ENCODE measurements at regions not wholly inside any gene's neighbourhood (a gene's known extent, or its start where the extent isn't known, plus 50 kb on each side); places are given as distances from the start of the nearest gene placed in this dataset.

GRCh38 chr1:239170828-239171227 is 215.5 kb upstream of the CHRM3 start:
- Histone ChIP-seq H3K9me2 (replicated peaks; ENCODE audit: insufficient read depth, low read length) (no peaks in the 10 kb centered on the region), H3K9me3 (replicated peaks; ENCODE audit: insufficient read depth, low read length) (no peaks in the 10 kb centered on the region), H3K9ac (ENCODE audit: low read length) (no peak overlapping the region), H3K4me1 (ENCODE audit: low read length) (peaks cover 31% of the 10 kb centered on the region), H4K20me1 (ENCODE audit: insufficient read depth, low read length) (no peaks in the 10 kb centered on the region), H3K4me3 (ENCODE audit: low read length) (no peak overlapping the region), H2AFZ (ENCODE audit: low read length) (no peak overlapping the region), H3F3A (ENCODE audit: insufficient read depth, low read length) (peaks cover 18% of the 10 kb centered on the region), H3K36me3 (replicated peaks; ENCODE audit: insufficient read depth, low read length) (no peaks in the 10 kb centered on the region), H3K27me3 (replicated peaks; ENCODE audit: insufficient read depth, low read length) (no peaks in the 10 kb centered on the region), H3K79me2 (ENCODE audit: low read length) (no peaks in the 10 kb centered on the region), H3K27ac (ENCODE audit: low read length) (peak overlapping the region; percentile 60; the same call in 1 of the 2 replicates), H3K4me2 (ENCODE audit: low read depth, low read length) (peak overlapping the region; percentile 42; the same call in 1 of the 2 replicates)
- TF ChIP-seq EZH2phosphoT487 (IDR thresholded peaks at IDR 0.05; ENCODE audit: low read length), result no peak
- no peak for TF ChIP-seq EZH2 (optimal IDR thresholded peaks at IDR 0.05; ENCODE audit: low read depth, low read length)
- TF ChIP-seq CTCF (IDR thresholded peaks at IDR 0.05; ENCODE audit: low read length), result no peak
- peak; percentile 80 for DNase-seq

DNA sequence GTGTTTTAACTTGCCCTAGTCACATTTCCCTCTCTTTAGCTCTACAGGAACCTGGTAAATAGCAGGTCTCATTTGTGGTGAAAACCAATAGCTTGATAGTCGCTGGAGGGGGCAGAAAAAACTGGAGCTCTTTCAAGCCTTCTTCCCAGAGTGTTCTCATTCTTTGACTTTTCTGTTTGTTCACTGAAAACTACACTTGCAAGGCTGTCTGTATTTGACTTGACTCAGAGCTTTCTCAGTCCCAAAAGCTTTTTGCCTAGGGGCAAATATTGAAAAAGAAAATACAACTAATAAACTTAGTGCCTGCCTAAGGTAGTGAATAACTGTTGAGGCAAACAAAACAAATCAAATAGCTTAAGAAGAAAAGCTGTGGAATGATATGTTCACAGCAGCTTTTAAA is 217.1 kb upstream of the CHRM3 start:
- Histone ChIP-seq H4K20me1 (ENCODE audit: insufficient read depth, low read length) (no peaks in the 10 kb centered on the region), H3K27me3 (replicated peaks; ENCODE audit: insufficient read depth, low read length) (no peaks in the 10 kb centered on the region), H3K9ac (ENCODE audit: low read length) (no peak overlapping the region), H3F3A (ENCODE audit: insufficient read depth, low read length) (peaks cover 18% of the 10 kb centered on the region), H3K4me2 (ENCODE audit: low read depth, low read length) (peak overlapping the region; percentile 25; the same call in 1 of the 2 replicates), H3K36me3 (replicated peaks; ENCODE audit: insufficient read depth, low read length) (no peaks in the 10 kb centered on the region), H3K79me2 (ENCODE audit: low read length) (no peaks in the 10 kb centered on the region), H2AFZ (ENCODE audit: low read length) (peak overlapping the region; percentile 33), H3K9me2 (replicated peaks; ENCODE audit: insufficient read depth, low read length) (no peaks in the 10 kb centered on the region), H3K27ac (ENCODE audit: low read length) (peak overlapping the region; percentile 54; the same call in 1 of the 2 replicates), H3K4me3 (ENCODE audit: low read length) (no peak overlapping the region), H3K4me1 (ENCODE audit: low read length) (peaks cover 31% of the 10 kb centered on the region), H3K9me3 (replicated peaks; ENCODE audit: insufficient read depth, low read length) (no peaks in the 10 kb centered on the region)
- peak; percentile 49 for DNase-seq
- TF ChIP-seq EZH2phosphoT487 (IDR thresholded peaks at IDR 0.05; ENCODE audit: low read length) (no peak), EZH2 (optimal IDR thresholded peaks at IDR 0.05; ENCODE audit: low read depth, low read length) (no peak), CTCF (IDR thresholded peaks at IDR 0.05; ENCODE audit: low read length) (no peak)

DNA sequence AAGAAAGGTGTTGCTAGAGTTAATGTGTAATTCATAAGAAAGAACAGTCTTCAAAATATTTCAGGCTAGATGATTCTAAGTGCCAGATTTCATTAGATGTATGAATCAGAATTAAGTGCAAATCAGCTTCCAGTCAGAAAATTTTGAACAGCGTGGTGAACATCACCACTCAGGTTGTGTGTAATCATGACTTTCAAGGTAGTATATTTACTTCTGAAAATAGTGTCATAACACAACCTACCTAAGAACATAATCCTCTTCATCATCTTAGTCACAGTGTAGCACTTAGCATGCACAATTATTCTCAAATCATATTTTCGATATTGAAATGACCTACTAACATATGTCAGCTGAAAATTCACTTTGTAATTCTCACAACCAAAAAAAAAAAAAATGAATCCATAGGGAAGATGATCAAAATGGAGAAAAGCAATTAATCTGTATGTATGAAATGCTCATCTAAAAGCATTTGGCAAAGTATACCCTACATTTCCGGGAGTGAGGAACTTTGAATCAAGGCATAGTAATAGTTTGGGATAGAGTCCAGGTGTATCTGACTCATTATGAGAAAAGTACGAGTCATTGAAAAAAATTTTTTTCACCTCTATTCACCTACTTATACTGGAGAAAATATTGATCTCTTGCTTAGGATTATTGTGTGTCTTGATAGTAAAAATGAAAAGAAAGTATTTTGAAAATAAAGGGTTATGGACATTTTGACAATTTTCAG is 221.8 kb upstream of the CHRM3 start:
- no peak for TF ChIP-seq EZH2 (optimal IDR thresholded peaks at IDR 0.05; ENCODE audit: low read depth, low read length)
- TF ChIP-seq CTCF (IDR thresholded peaks at IDR 0.05; ENCODE audit: low read length), result no peak
- no peak for TF ChIP-seq EZH2phosphoT487 (IDR thresholded peaks at IDR 0.05; ENCODE audit: low read length)
- DNase-seq, result no peak
- no peaks in the 10 kb centered on the region for H3K79me2 ChIP-seq (ENCODE audit: low read length)
- peaks cover 8% of the 10 kb centered on the region for H3K4me1 ChIP-seq (ENCODE audit: low read length)
- no peaks in the 10 kb centered on the region for H4K20me1 ChIP-seq (ENCODE audit: insufficient read depth, low read length)
- H2AFZ ChIP-seq (ENCODE audit: low read length), result no peak overlapping the region
- peaks cover 8% of the 10 kb centered on the region; the same call in 1 of the 2 replicates for H3F3A ChIP-seq (ENCODE audit: insufficient read depth, low read length)
- no peaks in the 10 kb centered on the region for H3K9me3 ChIP-seq (replicated peaks; ENCODE audit: insufficient read depth, low read length)
- H3K4me3 ChIP-seq (ENCODE audit: low read length), result no peak overlapping the region
- H3K4me2 ChIP-seq (ENCODE audit: low read depth, low read length), result no peak overlapping the region
- H3K27me3 ChIP-seq (replicated peaks; ENCODE audit: insufficient read depth, low read length), result no peaks in the 10 kb centered on the region
- H3K9me2 ChIP-seq (replicated peaks; ENCODE audit: insufficient read depth, low read length), result no peaks in the 10 kb centered on the region
- H3K9ac ChIP-seq (ENCODE audit: low read length), result no peak overlapping the region
- H3K27ac ChIP-seq (ENCODE audit: low read length), result no peak overlapping the region
- no peaks in the 10 kb centered on the region for H3K36me3 ChIP-seq (replicated peaks; ENCODE audit: insufficient read depth, low read length)

All from MM.1S (cell line).